ENCODE measurements at regions not wholly inside any gene's neighbourhood (a gene's known extent, or its start where the extent isn't known, plus 50 kb on each side); places are given as distances from the start of the nearest gene placed in this dataset.

DNA sequence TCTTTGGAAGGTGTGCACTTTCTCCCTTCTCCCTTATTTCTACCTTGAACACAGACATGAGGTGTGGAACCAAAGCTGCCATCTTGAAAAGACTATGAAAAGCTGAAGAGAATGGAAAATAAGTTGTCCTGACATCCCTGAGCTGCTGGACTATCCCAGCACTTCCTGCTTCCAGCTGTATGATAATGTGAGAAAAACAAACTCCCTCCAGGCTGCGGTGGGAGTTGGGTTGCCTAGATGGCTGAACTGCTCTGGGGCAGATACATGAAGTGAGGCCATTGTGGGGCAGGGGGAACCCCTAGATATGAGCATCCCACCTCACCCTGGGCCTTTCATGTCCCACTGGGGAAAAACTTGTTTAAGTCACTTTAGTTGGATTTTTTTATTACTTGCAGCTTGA lies 82.4 kb downstream of the BOD1 start:
- H3K9me3 ChIP-seq = no peaks in the 10 kb centered on the region
- peaks cover 5% of the 10 kb centered on the region for H3K27me3 ChIP-seq
- H3K4me1 ChIP-seq = no peaks in the 10 kb centered on the region
- peak overlapping the region; percentile 65 for H3K27ac ChIP-seq
- no peak for DNase-seq (ENCODE audit: low spot score in 2 of 2)
- no peak for TF ChIP-seq EP300 (IDR thresholded peaks at IDR 0.05)
- TF ChIP-seq POLR2A (IDR thresholded peaks at IDR 0.05) = no peak
- no peaks in the 10 kb centered on the region for H3K36me3 ChIP-seq
- WGBS = 25% methylated on average over 1 of the region's 1 CpG
- no peak overlapping the region for H3K4me3 ChIP-seq

DNA sequence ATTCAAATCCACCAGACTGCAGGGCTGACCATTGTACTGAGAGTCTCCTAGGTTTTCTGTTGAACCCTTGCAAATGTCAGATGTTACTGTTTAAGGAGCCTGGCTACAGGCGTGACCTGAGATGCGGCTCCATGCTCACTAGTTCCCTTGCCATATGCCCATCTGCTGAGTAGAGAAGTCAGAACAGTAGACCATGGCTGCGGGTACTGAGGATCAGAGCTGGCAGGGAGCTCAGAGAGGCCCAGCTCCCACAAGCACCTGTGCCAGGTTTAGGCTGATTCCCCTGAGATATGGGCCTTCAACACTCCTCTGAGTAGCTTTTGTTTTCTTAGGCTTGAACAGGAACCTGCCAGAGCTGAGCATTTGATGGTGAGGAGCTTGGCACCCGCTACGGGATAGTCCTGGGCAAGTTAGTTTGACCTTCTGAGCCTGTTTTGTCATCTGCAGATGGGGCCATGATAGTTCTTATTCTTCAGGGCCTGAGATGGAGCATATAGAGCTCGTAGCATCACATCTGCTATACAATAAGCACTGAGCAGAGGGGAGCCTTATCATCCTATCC lies 83.7 kb downstream of the BOD1 start:
- TF ChIP-seq EP300 (IDR thresholded peaks at IDR 0.05) (no peak), POLR2A (IDR thresholded peaks at IDR 0.05) (no peak), POLR2AphosphoS5 (IDR thresholded peaks at IDR 0.05) (no peak)
- TF ChIP-seq, protein P1, sequence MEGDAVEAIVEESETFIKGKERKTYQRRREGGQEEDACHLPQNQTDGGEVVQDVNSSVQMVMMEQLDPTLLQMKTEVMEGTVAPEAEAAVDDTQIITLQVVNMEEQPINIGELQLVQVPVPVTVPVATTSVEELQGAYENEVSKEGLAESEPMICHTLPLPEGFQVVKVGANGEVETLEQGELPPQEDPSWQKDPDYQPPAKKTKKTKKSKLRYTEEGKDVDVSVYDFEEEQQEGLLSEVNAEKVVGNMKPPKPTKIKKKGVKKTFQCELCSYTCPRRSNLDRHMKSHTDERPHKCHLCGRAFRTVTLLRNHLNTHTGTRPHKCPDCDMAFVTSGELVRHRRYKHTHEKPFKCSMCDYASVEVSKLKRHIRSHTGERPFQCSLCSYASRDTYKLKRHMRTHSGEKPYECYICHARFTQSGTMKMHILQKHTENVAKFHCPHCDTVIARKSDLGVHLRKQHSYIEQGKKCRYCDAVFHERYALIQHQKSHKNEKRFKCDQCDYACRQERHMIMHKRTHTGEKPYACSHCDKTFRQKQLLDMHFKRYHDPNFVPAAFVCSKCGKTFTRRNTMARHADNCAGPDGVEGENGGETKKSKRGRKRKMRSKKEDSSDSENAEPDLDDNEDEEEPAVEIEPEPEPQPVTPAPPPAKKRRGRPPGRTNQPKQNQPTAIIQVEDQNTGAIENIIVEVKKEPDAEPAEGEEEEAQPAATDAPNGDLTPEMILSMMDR (IDR thresholded peaks at IDR 0.05) = no peak
- H3K9me3 ChIP-seq = no peaks in the 10 kb centered on the region
- WGBS = 98% methylated on average over 4 of the region's 6 CpGs

DNA sequence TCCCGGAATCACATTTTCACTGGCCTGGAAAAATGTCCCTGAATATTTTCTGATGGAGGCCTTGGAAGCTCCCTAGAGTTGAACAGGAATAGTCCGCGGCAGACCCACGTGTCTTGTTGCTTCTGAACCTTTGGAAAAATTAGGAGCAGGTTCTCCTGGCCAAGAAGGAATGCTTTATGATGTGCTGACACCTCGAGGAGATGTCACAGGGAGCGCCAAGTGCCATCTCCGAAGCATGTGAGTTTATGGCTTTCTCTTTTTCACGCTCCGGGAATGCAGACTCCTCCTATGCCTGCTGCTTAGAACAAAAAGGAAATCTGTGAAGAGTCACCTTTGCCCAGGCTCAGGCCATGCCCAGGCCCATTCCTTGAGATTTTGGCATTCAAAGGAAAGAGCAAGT lies 84.6 kb downstream of the BOD1 start:
- Histone ChIP-seq H3K4me1 (no peaks in the 10 kb centered on the region), H3K27me3 (peaks cover 5% of the 10 kb centered on the region), H3K27ac (no peak overlapping the region), H3K4me3 (no peak overlapping the region), H3K9me3 (no peaks in the 10 kb centered on the region), H3K36me3 (no peaks in the 10 kb centered on the region)
- WGBS = 57% methylated on average over 9 of the region's 9 CpGs
- no peak for DNase-seq (ENCODE audit: low spot score in 2 of 2)
- TF ChIP-seq, protein P1 (IDR thresholded peaks at IDR 0.05) = no peak
- TF ChIP-seq EP300 (IDR thresholded peaks at IDR 0.05) (no peak), POLR2A (IDR thresholded peaks at IDR 0.05) (no peak), POLR2AphosphoS5 (IDR thresholded peaks at IDR 0.05) (no peak)

More for the DNA sequence above, 83.7 kb downstream of the BOD1 start:
- H3K36me3 ChIP-seq = no peaks in the 10 kb centered on the region
- peaks cover 5% of the 10 kb centered on the region for H3K27me3 ChIP-seq
- no peaks in the 10 kb centered on the region for H3K4me1 ChIP-seq
- H3K4me3 ChIP-seq = no peak overlapping the region
- DNase-seq (ENCODE audit: low spot score in 2 of 2) = no peak
- peak overlapping the region; percentile 1 for H3K27ac ChIP-seq

DNA sequence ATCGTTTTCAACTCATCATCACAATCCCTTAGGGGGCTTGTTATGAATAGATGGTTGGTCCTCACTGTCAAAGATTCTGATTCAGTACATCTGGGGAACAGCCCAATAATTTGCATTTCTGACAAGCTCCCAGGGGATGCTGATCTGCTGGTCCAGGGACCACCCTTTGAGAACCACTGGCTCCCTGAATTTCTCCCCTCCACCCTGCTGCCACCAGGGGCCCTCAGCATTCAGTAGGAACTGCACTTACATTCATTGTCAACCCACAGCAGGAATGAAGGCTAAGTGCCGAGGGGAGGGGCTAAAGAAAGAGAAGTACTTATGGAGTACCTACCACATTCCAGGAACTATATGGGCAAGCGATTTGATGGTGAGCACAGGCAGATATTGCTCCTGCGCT lies 85.9 kb downstream of the BOD1 start:
- TF ChIP-seq POLR2A (IDR thresholded peaks at IDR 0.05) = no peak
- TF ChIP-seq EP300 (IDR thresholded peaks at IDR 0.05) = no peak
- no peak for TF ChIP-seq POLR2AphosphoS5 (IDR thresholded peaks at IDR 0.05)
- TF ChIP-seq, protein P1 (IDR thresholded peaks at IDR 0.05) = no peak
- Histone ChIP-seq H3K27ac (no peak overlapping the region), H3K4me3 (no peak overlapping the region), H3K27me3 (no peaks in the 10 kb centered on the region), H3K4me1 (no peaks in the 10 kb centered on the region), H3K36me3 (no peaks in the 10 kb centered on the region), H3K9me3 (no peaks in the 10 kb centered on the region)
- DNase-seq (ENCODE audit: low spot score in 2 of 2) = no peak
- WGBS = 87% methylated on average over 4 of the region's 4 CpGs

DNA sequence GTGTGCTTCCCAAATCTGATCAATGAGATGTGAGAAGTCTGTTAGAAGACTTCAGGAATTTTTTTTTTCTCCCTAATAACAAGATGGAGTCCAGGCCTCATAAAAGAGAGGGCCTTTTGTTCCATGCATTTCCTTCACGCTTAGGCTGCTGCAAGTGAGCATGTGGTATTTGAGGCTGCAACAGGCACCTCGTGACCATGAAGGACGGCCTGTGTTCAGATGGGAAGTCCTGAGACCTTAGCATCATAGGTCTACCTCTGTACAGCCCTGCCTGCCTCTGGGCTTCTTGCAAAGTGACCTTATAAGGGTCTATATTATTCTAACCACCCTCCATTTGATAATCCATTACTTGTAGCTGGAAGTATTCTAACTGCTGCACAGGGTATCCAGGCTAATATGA lies 86.6 kb downstream of the BOD1 start:
- H3K4me3 ChIP-seq = no peak overlapping the region
- no peak overlapping the region for H3K27ac ChIP-seq
- H3K9me3 ChIP-seq = no peaks in the 10 kb centered on the region
- H3K27me3 ChIP-seq = no peaks in the 10 kb centered on the region
- no peaks in the 10 kb centered on the region for H3K4me1 ChIP-seq
- H3K36me3 ChIP-seq = no peaks in the 10 kb centered on the region
- TF ChIP-seq POLR2A (IDR thresholded peaks at IDR 0.05) = no peak
- TF ChIP-seq EP300 (IDR thresholded peaks at IDR 0.05) = no peak
- TF ChIP-seq, protein P1 (IDR thresholded peaks at IDR 0.05) = no peak
- no peak for TF ChIP-seq POLR2AphosphoS5 (IDR thresholded peaks at IDR 0.05)
- DNase-seq (ENCODE audit: low spot score in 2 of 2) = no peak
- 97% methylated on average over 3 of the region's 3 CpGs for WGBS

DNA sequence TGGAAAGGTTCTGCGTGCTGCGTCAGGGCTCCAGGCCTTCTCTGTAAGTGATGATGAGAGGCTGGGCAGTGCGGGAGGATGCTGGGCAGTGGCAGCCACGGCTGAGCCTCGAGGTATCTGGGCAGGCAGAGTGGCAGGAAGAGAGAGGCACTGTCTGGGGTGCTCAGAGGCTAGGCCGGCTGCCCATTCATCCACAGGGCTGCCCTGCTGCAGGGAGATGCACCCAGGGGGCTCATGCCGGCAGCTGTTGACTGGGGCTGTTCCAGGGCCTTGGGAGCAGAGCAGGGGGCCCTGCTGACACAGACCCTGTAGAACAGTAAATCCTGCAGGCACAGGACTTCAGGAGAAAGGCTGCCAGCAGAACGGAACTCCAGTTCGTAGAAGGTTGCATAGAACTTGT lies 88.8 kb downstream of the BOD1 start:
- H3K4me3 ChIP-seq = no peak overlapping the region
- H3K36me3 ChIP-seq = no peaks in the 10 kb centered on the region
- no peaks in the 10 kb centered on the region for H3K27me3 ChIP-seq
- no peaks in the 10 kb centered on the region for H3K9me3 ChIP-seq
- 78% methylated on average over 9 of the region's 9 CpGs for WGBS
- DNase-seq (ENCODE audit: low spot score in 2 of 2) = no peak
- no peak overlapping the region for H3K27ac ChIP-seq
- TF ChIP-seq EP300 (IDR thresholded peaks at IDR 0.05) = no peak
- TF ChIP-seq, protein P1 (IDR thresholded peaks at IDR 0.05) = no peak
- no peaks in the 10 kb centered on the region for H3K4me1 ChIP-seq
